Activated CD4-positive, alpha-beta T cell treated with anti-CD3 and anti-CD28 coated beads for 36 hours (primary cell): ENCODE measurements at regions not wholly inside any gene's neighbourhood (a gene's known extent, or its start where the extent isn't known, plus 50 kb on each side); places are given as distances from the start of the nearest gene placed in this dataset.
"Not testable (repeated sequence)": the region's sequence is repeated elsewhere in the genome, so short reads cannot be mapped to it uniquely, and the experiment has no call there.

Source experiments
- ATAC-seq: fragments of 200-7000 bp; cut with Tn5 transposase; one replicate; pipeline ENCODE4 v1.10.0; 2021; ENCODE audit warnings: mild to moderate bottlenecking, moderate library complexity
- CTCF ChIA-PET: fragments of 350-600 bp; sonication (Branson Sonifier 250); formaldehyde crosslinking; loops from one replicate; lab custom pipeline; 2021; ENCODE audit warnings: antibody characterized with exemption; lab: Charles Lee
- POLR2A ChIA-PET: fragments of 350-600 bp; sonication (Branson Sonifier 250); formaldehyde crosslinking; loops from one replicate; lab custom pipeline; 2021; ENCODE audit warnings: antibody characterized with exemption, inconsistent platforms; lab: Charles Lee
- DNase-seq: peaks from one replicate; pipeline ENCODE4 v3.0.0-alpha.2; 2020
- H3K27ac Mint-ChIP-seq: one replicate; pipeline ENCODE4 v1.8.0; 2021; ENCODE audit warnings: mixed read lengths
- H3K27me3 Mint-ChIP-seq: one replicate; pipeline ENCODE4 v1.8.0; 2021; ENCODE audit warnings: mixed read lengths
- H3K36me3 Mint-ChIP-seq: one replicate; pipeline ENCODE4 v1.8.0; 2021; ENCODE audit warnings: low read depth, mixed read lengths
- H3K4me1 Mint-ChIP-seq: one replicate; pipeline ENCODE4 v1.8.0; 2021; ENCODE audit warnings: mixed read lengths
- H3K4me3 Mint-ChIP-seq: one replicate; pipeline ENCODE4 v1.8.0; 2021; ENCODE audit warnings: mild to moderate bottlenecking, moderate library complexity, mixed read lengths
- H3K9me3 Mint-ChIP-seq: one replicate; pipeline ENCODE4 v1.8.0; 2021; ENCODE audit warnings: low read depth, mixed read lengths
- intact Hi-C, 2 experiments: fragments of 100-400 bp; cut with DNase I in 1 of 2; cut with micrococcal nuclease in 1 of 2; formaldehyde crosslinking; loops; one replicate each; pipeline versions ENCODE4 v1.14.2 to v1.15.1; 2022 to 2024; cut with DNase I, micrococcal nuclease

DNA sequence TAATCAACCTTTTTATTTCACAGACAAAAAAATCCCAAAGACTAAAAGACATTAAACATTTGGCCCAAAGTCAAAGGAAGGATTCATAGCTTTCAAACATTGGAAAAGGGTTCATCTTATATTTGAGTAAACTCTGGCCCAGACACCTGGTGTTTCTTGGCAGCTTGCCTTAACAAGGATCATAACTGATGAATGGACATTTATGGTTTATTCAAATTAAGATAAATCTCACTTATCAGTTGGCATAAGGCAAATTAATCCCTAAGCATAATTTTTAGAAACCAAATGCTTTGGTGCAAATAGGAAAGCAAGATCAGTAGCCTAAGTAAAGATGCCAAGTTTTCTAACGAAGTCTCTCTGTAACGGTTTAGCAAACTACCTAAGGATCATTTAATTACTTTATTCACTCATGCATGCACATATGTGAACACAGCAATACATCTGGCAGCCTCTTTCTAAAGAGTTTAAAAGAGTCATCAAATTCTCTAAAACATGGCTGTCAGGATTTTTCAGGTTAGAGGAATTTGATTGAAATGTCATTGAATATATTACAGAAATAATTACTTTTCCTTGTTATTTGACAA lies 323.4 kb upstream of the RBMS1 start:
- intact Hi-C loops = no loop called here
- POLR2A ChIA-PET = no interaction called here
- Mint-ChIP-seq H3K27ac (no peak overlapping the region), H3K4me1 (no peaks in the 10 kb centered on the region), H3K36me3 (no peaks in the 10 kb centered on the region), H3K9me3 (no peaks in the 10 kb centered on the region), H3K4me3 (no peak overlapping the region), H3K27me3 (peaks cover 4% of the 10 kb centered on the region)
- DNase-seq = no peak
- no peak for ATAC-seq
- CTCF ChIA-PET = no interaction called here

- peaks cover 8% of the 10 kb centered on the region for H3K36me3 Mint-ChIP-seq
- intact Hi-C loops = no loop called here
- H3K9me3 Mint-ChIP-seq = peaks cover 15% of the 10 kb centered on the region
- POLR2A ChIA-PET = no interaction called here
- CTCF ChIA-PET = no interaction called here
- no peak overlapping the region for H3K4me3 Mint-ChIP-seq
- no peak overlapping the region for H3K27ac Mint-ChIP-seq
- H3K27me3 Mint-ChIP-seq = no peaks in the 10 kb centered on the region
- no peaks in the 10 kb centered on the region for H3K4me1 Mint-ChIP-seq
- ATAC-seq = no peak
- no peak for DNase-seq
Observed at GRCh38 chr2:160820691-160821090, 327.1 kb upstream of the RBMS1 start.

- Mint-ChIP-seq H3K27me3 (no peaks in the 10 kb centered on the region), H3K27ac (no peak overlapping the region), H3K36me3 (peaks cover 8% of the 10 kb centered on the region), H3K4me3 (no peak overlapping the region), H3K9me3 (peaks cover 20% of the 10 kb centered on the region), H3K4me1 (no peaks in the 10 kb centered on the region)
- ATAC-seq (no peak), DNase-seq (no peak)
- intact Hi-C loops = no loop called here
- POLR2A ChIA-PET = no interaction called here
- CTCF ChIA-PET = no interaction called here
Observed at GRCh38 chr2:160822006-160822405, 328.4 kb upstream of the RBMS1 start.

DNA sequence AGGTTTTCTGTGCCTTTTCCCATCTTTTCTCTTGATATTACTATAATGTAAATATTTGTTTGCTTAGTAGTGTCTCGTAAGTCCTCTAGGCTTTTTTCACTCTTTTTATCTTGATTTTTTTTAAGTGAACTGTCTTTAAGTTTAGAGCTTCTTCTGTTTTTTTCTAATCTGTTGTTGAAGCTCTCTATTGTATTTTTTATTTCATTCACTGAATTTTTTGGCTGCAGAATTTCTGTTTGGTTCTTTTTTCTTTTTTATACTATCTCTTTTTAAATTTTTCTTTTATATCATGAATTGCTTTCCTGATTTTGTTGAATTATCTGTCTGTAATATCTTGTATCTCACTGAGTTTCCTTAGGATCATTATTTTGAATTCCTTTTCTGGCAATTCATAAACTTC lies 331.8 kb upstream of the RBMS1 start:
- ATAC-seq (no peak), DNase-seq (no peak)
- ChIA-PET POLR2A (no interaction called here), CTCF (interaction anchor here (0.7 to 1.4 kb wide), 3 partner anchors 13 to 715 kb away, joined by 3 read pairs; no protein-coding TSS in a partner anchor)
- Mint-ChIP-seq H3K36me3 (peaks cover 8% of the 10 kb centered on the region), H3K4me3 (no peak overlapping the region), H3K27me3 (no peaks in the 10 kb centered on the region), H3K27ac (no peak overlapping the region), H3K9me3 (peaks cover 24% of the 10 kb centered on the region), H3K4me1 (no peaks in the 10 kb centered on the region)
- intact Hi-C loops = no loop called here

- POLR2A ChIA-PET = no interaction called here
- Mint-ChIP-seq H3K4me1 (no peaks in the 10 kb centered on the region), H3K27me3 (no peaks in the 10 kb centered on the region), H3K36me3 (peaks cover 8% of the 10 kb centered on the region), H3K27ac (no peak overlapping the region), H3K4me3 (no peak overlapping the region), H3K9me3 (peaks cover 24% of the 10 kb centered on the region)
- intact Hi-C loops = no loop called here
- CTCF ChIA-PET = interaction anchor here (0.6 to 1.4 kb wide), 4 partner anchors 7 to 589 kb away, joined by 3 read pairs; no protein-coding TSS in a partner anchor
- no peak for ATAC-seq
- DNase-seq = no peak
Observed at GRCh38 chr2:160826496-160826895, 332.9 kb upstream of the RBMS1 start.

DNA sequence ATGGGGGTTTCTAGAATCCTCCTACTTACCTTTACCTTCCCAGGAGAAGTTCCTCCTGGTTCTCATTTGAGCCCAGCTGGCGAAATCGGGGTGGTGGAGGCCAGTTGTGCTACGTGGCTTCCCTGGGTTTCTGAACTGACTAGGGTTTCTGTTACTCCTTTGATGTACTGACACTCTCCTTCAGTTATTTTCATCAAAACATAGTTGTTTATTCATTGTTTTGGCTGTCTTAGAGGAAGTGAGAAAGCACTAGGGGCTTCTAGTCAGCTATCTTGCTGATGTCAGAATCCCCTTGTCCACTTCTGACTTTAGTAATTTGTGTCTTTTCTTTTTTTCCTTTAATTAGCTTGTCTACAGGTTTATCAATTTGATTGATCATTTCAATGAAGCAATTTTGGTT lies 332.2 kb upstream of the TANK start:
- no peak overlapping the region for H3K4me3 Mint-ChIP-seq
- no peaks in the 10 kb centered on the region for H3K4me1 Mint-ChIP-seq
- peaks cover 22% of the 10 kb centered on the region for H3K9me3 Mint-ChIP-seq
- intact Hi-C loops = no loop called here
- H3K27ac Mint-ChIP-seq = no peak overlapping the region
- H3K27me3 Mint-ChIP-seq = no peaks in the 10 kb centered on the region
- POLR2A ChIA-PET = no interaction called here
- DNase-seq (no peak), ATAC-seq (no peak)
- peaks cover 8% of the 10 kb centered on the region for H3K36me3 Mint-ChIP-seq
- CTCF ChIA-PET = interaction anchor here (1.9 kb wide), 1 partner anchor 9 kb away, joined by 5 read pairs; no protein-coding TSS in a partner anchor

DNA sequence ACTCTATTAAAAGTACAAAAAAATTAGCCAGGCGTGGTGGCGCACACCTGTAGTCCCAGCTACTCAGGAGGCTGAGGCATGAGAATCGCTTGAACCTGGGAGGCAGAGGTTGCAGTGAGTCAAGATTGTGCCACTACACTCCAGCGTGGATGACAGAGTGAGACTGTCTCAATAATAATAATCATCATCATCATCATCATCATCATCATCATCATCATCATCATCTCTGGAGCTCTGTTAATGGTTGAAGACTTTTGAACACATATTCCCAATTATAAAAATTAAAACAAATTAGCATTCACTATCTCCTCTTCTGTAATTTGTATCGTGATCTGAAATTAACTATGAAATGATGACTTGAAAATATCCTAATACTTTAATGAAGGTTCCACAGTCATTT lies 327.8 kb upstream of the TANK start:
- POLR2A ChIA-PET, ATAC-seq, intact Hi-C loops, H3K4me3 Mint-ChIP-seq, H3K36me3 Mint-ChIP-seq, H3K27me3 Mint-ChIP-seq, H3K9me3 Mint-ChIP-seq, DNase-seq, H3K4me1 Mint-ChIP-seq, H3K27ac Mint-ChIP-seq: not testable (repeated sequence)
- CTCF ChIA-PET = interaction anchor here (0.6 kb wide), 1 partner anchor 401 kb away, joined by 3 read pairs; no protein-coding TSS in a partner anchor

- ATAC-seq (no peak), DNase-seq (no peak)
- CTCF ChIA-PET = no interaction called here
- POLR2A ChIA-PET = no interaction called here
- Mint-ChIP-seq H3K9me3 (no peaks in the 10 kb centered on the region), H3K4me1 (no peaks in the 10 kb centered on the region), H3K27me3 (peaks cover 2% of the 10 kb centered on the region), H3K4me3 (no peak overlapping the region), H3K27ac (no peak overlapping the region), H3K36me3 (no peaks in the 10 kb centered on the region)
- intact Hi-C loops = no loop called here
Observed at GRCh38 chr2:160835166-160835565, 325.1 kb upstream of the TANK start.

- CTCF ChIA-PET = no interaction called here
- no peak for ATAC-seq
- POLR2A ChIA-PET = no interaction called here
- Mint-ChIP-seq H3K4me3 (no peak overlapping the region), H3K36me3 (no peaks in the 10 kb centered on the region), H3K9me3 (no peaks in the 10 kb centered on the region), H3K27me3 (peaks cover 2% of the 10 kb centered on the region), H3K27ac (no peak overlapping the region), H3K4me1 (no peaks in the 10 kb centered on the region)
- intact Hi-C loops = no loop called here
- DNase-seq = no peak
Observed at GRCh38 chr2:160836755-160837154, 323.5 kb upstream of the TANK start.

- no peak overlapping the region for H3K4me3 Mint-ChIP-seq
- no peaks in the 10 kb centered on the region for H3K36me3 Mint-ChIP-seq
- H3K4me1 Mint-ChIP-seq = no peaks in the 10 kb centered on the region
Observed at GRCh38 chr2:160837416-160837815, 322.8 kb upstream of the TANK start.

GRCh38 chr2:160838147-160838546 lies 322.1 kb upstream of the TANK start:
- no peaks in the 10 kb centered on the region for H3K4me1 Mint-ChIP-seq
- intact Hi-C loops = no loop called here
- no peak overlapping the region for H3K4me3 Mint-ChIP-seq
- H3K27me3 Mint-ChIP-seq = peaks cover 2% of the 10 kb centered on the region
- H3K36me3 Mint-ChIP-seq = no peaks in the 10 kb centered on the region
- H3K9me3 Mint-ChIP-seq = peaks cover 2% of the 10 kb centered on the region
- ATAC-seq (no peak), DNase-seq (no peak)
- ChIA-PET POLR2A (no interaction called here), CTCF (interaction anchor here (1.3 kb wide), 1 partner anchor 12 kb away, joined by 3 read pairs; no protein-coding TSS in a partner anchor)
- no peak overlapping the region for H3K27ac Mint-ChIP-seq

More at GRCh38 chr2:160837416-160837815, 322.8 kb upstream of the TANK start:
- POLR2A ChIA-PET = no interaction called here
- ATAC-seq = no peak
- no peak for DNase-seq
- H3K9me3 Mint-ChIP-seq = no peaks in the 10 kb centered on the region
- peaks cover 2% of the 10 kb centered on the region for H3K27me3 Mint-ChIP-seq
- intact Hi-C loops = no loop called here
- no peak overlapping the region for H3K27ac Mint-ChIP-seq
- CTCF ChIA-PET = interaction anchor here (0.5 kb wide), 1 partner anchor 1080 kb away, joined by 3 read pairs; no protein-coding TSS in a partner anchor

DNA sequence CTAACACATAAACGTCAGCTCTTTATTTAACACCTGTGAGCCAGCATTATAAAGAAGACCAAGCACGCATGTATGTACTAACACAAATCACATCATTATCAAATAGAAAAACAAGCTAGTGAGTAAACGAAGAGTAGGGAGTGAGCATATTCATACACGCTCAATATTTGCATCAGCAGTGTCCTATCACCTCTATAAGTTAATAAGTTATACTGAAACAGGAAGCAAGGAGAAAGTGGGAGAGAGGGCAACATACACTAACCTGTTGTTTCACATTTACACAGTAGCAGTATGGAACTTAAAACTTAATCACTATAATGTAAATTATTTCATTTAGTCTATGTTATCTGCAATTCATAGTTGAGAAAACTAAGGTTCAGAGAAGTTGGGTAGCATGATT lies 321.5 kb upstream of the TANK start:
- no peak overlapping the region for H3K27ac Mint-ChIP-seq
- POLR2A ChIA-PET = no interaction called here

More for the DNA sequence above, 321.5 kb upstream of the TANK start:
- Mint-ChIP-seq H3K4me3 (no peak overlapping the region), H3K4me1 (no peaks in the 10 kb centered on the region), H3K36me3 (no peaks in the 10 kb centered on the region), H3K27me3 (peaks cover 2% of the 10 kb centered on the region), H3K9me3 (peaks cover 7% of the 10 kb centered on the region)
- ATAC-seq (no peak), DNase-seq (no peak)
- intact Hi-C loops = no loop called here
- CTCF ChIA-PET = interaction anchor here (1.3 kb wide), 2 partner anchors 13 to 156 kb away, joined by 3 read pairs; no protein-coding TSS in a partner anchor
